Liver (tissue), 8 donors: ENCODE measurements at regions not wholly inside any gene's neighbourhood (a gene's known extent, or its start where the extent isn't known, plus 50 kb on each side); places are given as distances from the start of the nearest gene placed in this dataset.

ENCODE experiments used
- DNase-seq: peaks from one replicate; pipeline ENCODE4 v3.0.0-alpha.2; 2017; ENCODE audit warnings: low spot score
- H3K27ac ChIP-seq, 2 donors: one replicate each; pipeline ENCODE4 v1.7.0; 2013; ENCODE audit warnings: inconsistent platforms in 2 of 2, low read length in 2 of 2, control low read depth in 1 of 2, low read depth in 1 of 2, mild to moderate bottlenecking in 1 of 2
- H3K27me3 ChIP-seq, 4 donors: one replicate each; pipeline versions ENCODE4 v1.6.1 to v1.7.0; 2013; ENCODE audit warnings: low read length in 3 of 4, inconsistent platforms in 1 of 4, mild to moderate bottlenecking in 1 of 4, moderate library complexity in 1 of 4; ENCODE audit not compliant: control insufficient read depth in 4 of 4, insufficient read depth in 4 of 4
- H3K36me3 ChIP-seq, 4 donors: one replicate each; pipeline versions ENCODE4 v1.6.1 to v1.7.0; 2013; ENCODE audit warnings: low read length in 3 of 4, mild to moderate bottlenecking in 3 of 4, low read depth in 1 of 4, moderate library complexity in 1 of 4; ENCODE audit not compliant: control insufficient read depth in 4 of 4, insufficient read depth in 3 of 4
- H3K4me1 ChIP-seq, 4 donors: one replicate each; pipeline versions ENCODE4 v1.6.1 to v1.7.0; 2013; ENCODE audit warnings: low read length in 3 of 4, mild to moderate bottlenecking in 3 of 4, moderate library complexity in 1 of 4; ENCODE audit not compliant: control insufficient read depth in 4 of 4, insufficient read depth in 4 of 4
- H3K4me3 ChIP-seq, 3 donors: one replicate each; pipeline versions ENCODE4 v1.6.1 to v1.7.0; 2013; ENCODE audit warnings: low read length in 3 of 3, control low read depth in 1 of 3, low read depth in 1 of 3, mild to moderate bottlenecking in 1 of 3
- H3K9ac ChIP-seq, 2 donors: one replicate each; pipeline ENCODE4 v1.7.0; 2013; ENCODE audit warnings: low read length in 2 of 2, mild to moderate bottlenecking in 2 of 2, moderate library complexity in 2 of 2, control low read depth in 1 of 2, low read depth in 1 of 2
- H3K9me3 ChIP-seq, 4 donors: one replicate each; pipeline versions ENCODE4 v1.6.1 to v1.7.0; 2013; ENCODE audit warnings: low read length in 3 of 4; ENCODE audit not compliant: control insufficient read depth in 4 of 4
- CTCF ChIP-seq: fragments of 150-350 bp; IDR thresholded peaks from 2 replicates; pipeline ENCODE4 v1.5.1; 2017; ENCODE audit warnings: improper control_type of control experiment, low read depth, low read length; ENCODE audit not compliant: missing input control
- EGR1 ChIP-seq, 2 donors: IDR thresholded peaks; 2 replicates each; pipeline ENCODE4 v1.6.1; 2016 to 2018; ENCODE audit warnings: antibody characterized with exemption in 2 of 2, low read depth in 2 of 2
- FOXA2 ChIP-seq: IDR thresholded peaks from 2 replicates; pipeline ENCODE4 v1.6.1; 2016; ENCODE audit warnings: antibody characterized with exemption
- GABPA ChIP-seq, 2 donors: IDR thresholded peaks in 1 of 2; conservative IDR thresholded peaks in 1 of 2; 2 replicates each; pipeline ENCODE4 v1.6.1; 2016; ENCODE audit warnings: antibody characterized with exemption in 2 of 2, mild to moderate bottlenecking in 1 of 2, moderate library complexity in 1 of 2
- HNF4G ChIP-seq: IDR thresholded peaks from 2 replicates; pipeline ENCODE4 v1.6.1; 2016; ENCODE audit warnings: antibody characterized with exemption
- JUND ChIP-seq, 2 donors: IDR thresholded peaks; 2 replicates each; pipeline ENCODE4 v1.6.1; 2016; ENCODE audit warnings: antibody characterized with exemption in 2 of 2
- RXRA ChIP-seq, 2 donors: IDR thresholded peaks; 2 replicates each; pipeline ENCODE4 v1.6.1; 2017 to 2018; ENCODE audit warnings: antibody characterized with exemption in 2 of 2, mild to moderate bottlenecking in 1 of 2
- YY1 ChIP-seq: IDR thresholded peaks from 2 replicates; pipeline ENCODE4 v1.6.1; 2016; ENCODE audit warnings: antibody characterized with exemption, mild to moderate bottlenecking
- WGBS: extraction: QIAGEN DNeasy Blood & Tissue Kit; methylation state at CpG from one replicate; pipeline ENCODE4 v1.1.7; 2013; 5-methylcytosine and 5-hydroxymethylcytosine counted together
- TF ChIP-seq, protein P1 (sequence below): IDR thresholded peaks from 2 replicates; pipeline ENCODE4 v1.6.1; 2016; ENCODE audit warnings: antibody characterized with exemption
- TF ChIP-seq, protein P2 (sequence below): IDR thresholded peaks from 2 replicates; pipeline ENCODE4 v1.6.1; 2016; ENCODE audit warnings: antibody characterized with exemption
- donor health status: healthy.
- donor health status: healthy.
- donor health status: healthy.
- donor health status: healthy.
- donor health status: healthy.

GRCh38 chr7:25375805-25376600, 147.7 kb upstream of the NPVF start:
- H3K27me3 ChIP-seq: no peaks in the 10 kb centered on the region
- 21% methylated on average over 3 of the region's 3 CpGs for WGBS
- DNase-seq: no peak
- no peak overlapping the region for H3K27ac ChIP-seq
- H3K36me3 ChIP-seq: no peaks in the 10 kb centered on the region
- TF ChIP-seq, protein P1, sequence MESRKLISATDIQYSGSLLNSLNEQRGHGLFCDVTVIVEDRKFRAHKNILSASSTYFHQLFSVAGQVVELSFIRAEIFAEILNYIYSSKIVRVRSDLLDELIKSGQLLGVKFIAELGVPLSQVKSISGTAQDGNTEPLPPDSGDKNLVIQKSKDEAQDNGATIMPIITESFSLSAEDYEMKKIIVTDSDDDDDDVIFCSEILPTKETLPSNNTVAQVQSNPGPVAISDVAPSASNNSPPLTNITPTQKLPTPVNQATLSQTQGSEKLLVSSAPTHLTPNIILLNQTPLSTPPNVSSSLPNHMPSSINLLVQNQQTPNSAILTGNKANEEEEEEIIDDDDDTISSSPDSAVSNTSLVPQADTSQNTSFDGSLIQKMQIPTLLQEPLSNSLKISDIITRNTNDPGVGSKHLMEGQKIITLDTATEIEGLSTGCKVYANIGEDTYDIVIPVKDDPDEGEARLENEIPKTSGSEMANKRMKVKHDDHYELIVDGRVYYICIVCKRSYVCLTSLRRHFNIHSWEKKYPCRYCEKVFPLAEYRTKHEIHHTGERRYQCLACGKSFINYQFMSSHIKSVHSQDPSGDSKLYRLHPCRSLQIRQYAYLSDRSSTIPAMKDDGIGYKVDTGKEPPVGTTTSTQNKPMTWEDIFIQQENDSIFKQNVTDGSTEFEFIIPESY: no peak
- TF ChIP-seq JUND (IDR thresholded peaks at IDR 0.05): no peak
- TF ChIP-seq YY1: no peak
- no peak for TF ChIP-seq GABPA (IDR thresholded peaks at IDR 0.05 in 1 of 2, conservative IDR thresholded peaks at IDR 0.05 in 1 of 2)
- TF ChIP-seq CTCF: no peak
- TF ChIP-seq FOXA2: no peak
- no peak for TF ChIP-seq RXRA (IDR thresholded peaks at IDR 0.05)
- TF ChIP-seq EGR1 (IDR thresholded peaks at IDR 0.05; ENCODE audit: low read depth in 2 of 2): no peak
- TF ChIP-seq, protein P2, sequence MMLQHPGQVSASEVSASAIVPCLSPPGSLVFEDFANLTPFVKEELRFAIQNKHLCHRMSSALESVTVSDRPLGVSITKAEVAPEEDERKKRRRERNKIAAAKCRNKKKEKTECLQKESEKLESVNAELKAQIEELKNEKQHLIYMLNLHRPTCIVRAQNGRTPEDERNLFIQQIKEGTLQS: no peak
- TF ChIP-seq HNF4G: no peak
- H3K9ac ChIP-seq: no peak overlapping the region
- no peak overlapping the region for H3K4me3 ChIP-seq
- no peaks in the 10 kb centered on the region for H3K4me1 ChIP-seq
- H3K9me3 ChIP-seq: peaks cover 1 to 10% (median 5%) of the 10 kb centered on the region in 4 donors

- no peak for TF ChIP-seq EGR1 (IDR thresholded peaks at IDR 0.05; ENCODE audit: low read depth in 2 of 2)
- TF ChIP-seq, protein P2: no peak
- 82% methylated on average over 5 of the region's 5 CpGs for WGBS
- DNase-seq: no peak
- no peaks in the 10 kb centered on the region for H3K36me3 ChIP-seq
- H3K9ac ChIP-seq: no peak overlapping the region
- H3K9me3 ChIP-seq: no peaks in the 10 kb centered on the region
- H3K27ac ChIP-seq: no peak overlapping the region
- no peaks in the 10 kb centered on the region for H3K4me1 ChIP-seq
- no peak overlapping the region for H3K4me3 ChIP-seq
- no peaks in the 10 kb centered on the region for H3K27me3 ChIP-seq
Measured at GRCh38 chr7:25379351-25380300, 151.3 kb upstream of the NPVF start.
